T-helper 1 cell (primary cell): ENCODE measurements at regions not wholly inside any gene's neighbourhood (a gene's known extent, or its start where the extent isn't known, plus 50 kb on each side); places are given as distances from the start of the nearest gene placed in this dataset.
A peak's percentile ranks its signal among the peaks of the same experiment; 100 is the strongest.
"Not testable (repeated sequence)": the region's sequence is repeated elsewhere in the genome, so short reads cannot be mapped to it uniquely, and the experiment has no call there.

Experiments used
- DNase-seq, 5 donors: peaks; one replicate each; pipeline ENCODE4 v3.0.0-alpha.2; 2012 to 2020

GRCh38 chr22:22117864-22118544, 126.6 kb upstream of the VPREB1 start:
- not testable (repeated sequence) for DNase-seq

GRCh38 chr22:22116997-22117770, 127.4 kb upstream of the VPREB1 start:
- not testable (repeated sequence) for DNase-seq

- DNase-seq: no peak
These were observed 130.9 kb upstream of the VPREB1 start for GRCh38 chr22:22113701-22114100.

- DNase-seq: no peak
These were observed 130.1 kb upstream of the TOP3B start for GRCh38 chr22:22112533-22113294.

GRCh38 chr22:22111983-22112382, 129.4 kb upstream of the TOP3B start:
- DNase-seq: no peak

GRCh38 chr22:22111267-22111751, 128.7 kb upstream of the TOP3B start:
- DNase-seq: peak in 1 of 5 donors; percentile 72

GRCh38 chr22:22110548-22111266, 128.1 kb upstream of the TOP3B start:
- peak in 1 of 5 donors; percentile 80 for DNase-seq

- no peak for DNase-seq
These were observed 127.3 kb upstream of the TOP3B start for GRCh38 chr22:22109693-22110466.

- no peak for DNase-seq
These were observed 124.3 kb upstream of the TOP3B start for GRCh38 chr22:22106855-22107254.

GRCh38 chr22:22105364-22105763, 122.8 kb upstream of the TOP3B start:
- DNase-seq: no peak

GRCh38 chr22:22103078-22103875, 120.7 kb upstream of the TOP3B start:
- DNase-seq: peak in 1 of 5 donors; percentile 11

GRCh38 chr22:22099833-22100812, 117.5 kb upstream of the TOP3B start:
- peak in 1 of 5 donors; percentile 5 for DNase-seq

- no peak for DNase-seq
These were observed 116.6 kb upstream of the TOP3B start for GRCh38 chr22:22099194-22099486.

GRCh38 chr22:22098457-22099193, 116.0 kb upstream of the TOP3B start:
- DNase-seq: no peak

- DNase-seq: no peak
These were observed 115.2 kb upstream of the TOP3B start for GRCh38 chr22:22097727-22098228.

- no peak for DNase-seq
These were observed 112.3 kb upstream of the TOP3B start for GRCh38 chr22:22094921-22095320.

GRCh38 chr22:22094514-22094913, 111.9 kb upstream of the TOP3B start:
- no peak for DNase-seq

- no peak for DNase-seq
These were observed 111.2 kb upstream of the TOP3B start for GRCh38 chr22:22093743-22094142.

- peak in 1 of 5 donors; percentile 38 for DNase-seq
These were observed 110.4 kb upstream of the TOP3B start for GRCh38 chr22:22092974-22093373.
